H1 (cell line): ENCODE measurements at regions not wholly inside any gene's neighbourhood (a gene's known extent, or its start where the extent isn't known, plus 50 kb on each side); places are given as distances from the start of the nearest gene placed in this dataset.

Source experiments
- CTCF ChIA-PET: fragments of 300-600 bp; sonication (Branson Sonifier 250); formaldehyde crosslinking; loops from one replicate; lab custom pipeline; 2021; ENCODE audit not compliant: partially characterized antibody; lab: Charles Lee
- POLR2A ChIA-PET: fragments of 300-600 bp; sonication (Branson Sonifier 250); formaldehyde crosslinking; loops from one replicate; lab custom pipeline; 2021; ENCODE audit warnings: inconsistent platforms; ENCODE audit not compliant: partially characterized antibody; lab: Charles Lee
- DNase-seq, 2 experiments: peaks; one replicate each; pipeline versions ENCODE4 v3.0.0 to v3.0.0-alpha.2; 2010 to 2022; ENCODE audit warnings: low spot score in 2 of 2, low read depth in 1 of 2, mixed read lengths in 1 of 2
- FAIRE-seq: peaks from 2 replicates; lab custom pipeline; 2011; peaks lifted over from hg19 to GRCh38; lab: Jason Lieb, UNC
- H2AFZ ChIP-seq: 2 replicates; pipeline ENCODE4 v1.8.1; 2012; ENCODE audit warnings: low read length, inconsistent platforms
- H2AK5ac ChIP-seq: 2 replicates; pipeline ENCODE4 v1.6.1; 2013; ENCODE audit warnings: low read depth, low read length
- H2BK120ac ChIP-seq: replicated peaks from 2 replicates; pipeline ENCODE3; 2013; ENCODE audit warnings: low read depth, low read length, inconsistent platforms
- H2BK12ac ChIP-seq: 2 replicates; pipeline ENCODE4 v1.6.1; 2013; ENCODE audit warnings: low read depth, low read length
- H2BK15ac ChIP-seq: 2 replicates; pipeline ENCODE4 v1.6.1; 2013; ENCODE audit warnings: low read length
- H2BK20ac ChIP-seq: 2 replicates; pipeline ENCODE4 v1.6.1; 2013; ENCODE audit warnings: low read length
- H2BK5ac ChIP-seq: 2 replicates; pipeline ENCODE4 v1.6.1; 2013; ENCODE audit warnings: low read depth, low read length
- H3K14ac ChIP-seq: 2 replicates; pipeline ENCODE4 v1.6.1; 2013; ENCODE audit warnings: inconsistent platforms; ENCODE audit not compliant: insufficient read length
- H3K18ac ChIP-seq: 2 replicates; pipeline ENCODE4 v1.6.1; 2013; ENCODE audit warnings: low read length; ENCODE audit errors: extremely low read depth
- H3K23ac ChIP-seq: 2 replicates; pipeline ENCODE4 v1.6.1; 2013; ENCODE audit warnings: inconsistent platforms; ENCODE audit not compliant: insufficient read length
- H3K23me2 ChIP-seq: 2 replicates; pipeline ENCODE4 v1.6.1; 2013; ENCODE audit warnings: low read depth, low read length
- H3K27ac ChIP-seq: 2 replicates; pipeline ENCODE4 v1.6.1; 2011; ENCODE audit warnings: low read depth, low read length, inconsistent platforms
- H3K27me3 ChIP-seq, 4 experiments: replicated peaks in 1 of 4; 1 replicate in 1 of 4; 2 replicates in 3 of 4; pipeline versions ENCODE4 v1.6.1 to v1.8.1; 2011 to 2013; ENCODE audit warnings: low read length in 3 of 4, mild to moderate bottlenecking in 3 of 4, inconsistent platforms in 2 of 4, mixed read lengths in 2 of 4, moderate library complexity in 1 of 4; ENCODE audit not compliant: control insufficient read depth in 3 of 4, insufficient read depth in 3 of 4; ENCODE audit errors: extremely low read depth in 1 of 4
- H3K36me3 ChIP-seq, 4 experiments: 2 replicates each; pipeline versions ENCODE4 v1.6.1 to v1.8.1; 2011 to 2013; ENCODE audit warnings: mild to moderate bottlenecking in 4 of 4, low read length in 3 of 4, moderate library complexity in 2 of 4, control low read depth in 1 of 4, inconsistent platforms in 1 of 4; ENCODE audit not compliant: insufficient read depth in 4 of 4, control insufficient read depth in 2 of 4
- H3K4ac ChIP-seq: replicated peaks from 2 replicates; pipeline ENCODE3; 2013; ENCODE audit warnings: low read length, low read depth, mixed read lengths, inconsistent platforms; ENCODE audit not compliant: insufficient read length
- H3K4me1 ChIP-seq, 4 experiments: replicated peaks in 1 of 4; 1 replicate in 1 of 4; 2 replicates in 3 of 4; pipeline versions ENCODE4 v1.6.1 to v1.8.1; 2011 to 2013; ENCODE audit warnings: low read length in 3 of 4, inconsistent platforms in 2 of 4, mixed read lengths in 1 of 4; ENCODE audit not compliant: insufficient read depth in 4 of 4, control insufficient read depth in 3 of 4
- H3K4me2 ChIP-seq, 2 experiments: 2 replicates each; pipeline versions ENCODE4 v1.6.1 to v1.8.1; 2011 to 2013; ENCODE audit warnings: low read depth in 2 of 2, low read length in 2 of 2, control low read depth in 1 of 2, inconsistent platforms in 1 of 2, mild to moderate bottlenecking in 1 of 2; ENCODE audit not compliant: insufficient read depth in 1 of 2
- H3K4me3 ChIP-seq, 4 experiments: fragments of 200-600, 300-600 bp in 1 of 4; sonication (generic), shearing (Covaris generic), sonication (Bioruptor Twin) in 1 of 4; 2 replicates each; pipeline versions ENCODE4 v1.5.1 to v1.8.1; 2011 to 2016; ENCODE audit warnings: low read length in 4 of 4, low read depth in 3 of 4, control low read depth in 2 of 4, inconsistent platforms in 2 of 4, mild to moderate bottlenecking in 2 of 4, mixed read lengths in 1 of 4, moderate library complexity in 1 of 4; ENCODE audit not compliant: insufficient read depth in 2 of 4; ENCODE audit errors: extremely low read depth in 1 of 4
- H3K56ac ChIP-seq: replicated peaks from 2 replicates; pipeline ENCODE3; 2013; ENCODE audit warnings: low read depth, mild to moderate bottlenecking, mixed read lengths, low read length, inconsistent platforms; ENCODE audit not compliant: insufficient read length
- H3K79me1 ChIP-seq: 2 replicates; pipeline ENCODE4 v1.6.1; 2013; ENCODE audit warnings: low read depth, low read length, control low read depth
- H3K79me2 ChIP-seq, 2 experiments: 2 replicates each; pipeline versions ENCODE4 v1.6.1 to v1.8.1; 2012 to 2013; ENCODE audit warnings: low read length in 2 of 2, mild to moderate bottlenecking in 2 of 2, inconsistent platforms in 1 of 2; ENCODE audit not compliant: insufficient read depth in 2 of 2, control insufficient read depth in 1 of 2
- H3K9ac ChIP-seq, 4 experiments: replicated peaks in 1 of 4; 1 replicate in 1 of 4; 2 replicates in 3 of 4; pipeline versions ENCODE4 v1.6.1 to v1.8.1; 2011 to 2013; ENCODE audit warnings: low read depth in 3 of 4, low read length in 3 of 4, control low read depth in 2 of 4, mild to moderate bottlenecking in 2 of 4, moderate library complexity in 2 of 4, inconsistent platforms in 1 of 4; ENCODE audit errors: extremely low read depth in 1 of 4
- H3K9me3 ChIP-seq, 2 experiments: 2 replicates each; pipeline versions ENCODE4 v1.6.1 to v1.8.1; 2012 to 2013; ENCODE audit warnings: mild to moderate bottlenecking in 2 of 2, moderate library complexity in 2 of 2, control low read depth in 1 of 2, inconsistent platforms in 1 of 2, low read depth in 1 of 2, low read length in 1 of 2, mixed read lengths in 1 of 2; ENCODE audit not compliant: insufficient read depth in 2 of 2
- H4K20me1 ChIP-seq, 2 experiments: replicated peaks in 1 of 2; 2 replicates each; pipeline versions ENCODE3 to v1.8.1; 2011 to 2013; ENCODE audit warnings: inconsistent platforms in 2 of 2, low read length in 2 of 2, mild to moderate bottlenecking in 1 of 2; ENCODE audit not compliant: insufficient read depth in 2 of 2, control insufficient read depth in 1 of 2
- H4K5ac ChIP-seq: 2 replicates; pipeline ENCODE4 v1.6.1; 2013; ENCODE audit warnings: low read length, low read depth, mixed read lengths, inconsistent platforms; ENCODE audit not compliant: insufficient read length
- H4K8ac ChIP-seq: 2 replicates; pipeline ENCODE4 v1.8.0; 2013; ENCODE audit warnings: mild to moderate bottlenecking, moderate library complexity, low read length, inconsistent platforms; ENCODE audit not compliant: insufficient read depth; ENCODE audit errors: extremely low read depth
- H4K91ac ChIP-seq: replicated peaks from 2 replicates; pipeline ENCODE3; 2013; ENCODE audit warnings: low read length, mixed read lengths, inconsistent platforms; ENCODE audit not compliant: insufficient read length
- CBX5 ChIP-seq: fragments of 300-800, 300-1000 bp; sonication (generic); IDR thresholded peaks from 2 replicates; pipeline ENCODE4 v1.7.1; 2016; ENCODE audit warnings: antibody characterized with exemption, low read length, low read depth
- CREB1 ChIP-seq: IDR thresholded peaks from 2 replicates; pipeline ENCODE4 v1.6.1; 2012; ENCODE audit warnings: inconsistent platforms
- KDM4A ChIP-seq: IDR thresholded peaks from one replicate; pipeline ENCODE4 v1.7.1; 2012; ENCODE audit warnings: low read depth, mild to moderate bottlenecking, moderate library complexity, low read length, inconsistent platforms; ENCODE audit not compliant: severe bottlenecking
- MAX ChIP-seq: IDR thresholded peaks from 2 replicates; pipeline ENCODE4 v1.6.1; 2012; ENCODE audit warnings: inconsistent platforms
- POU5F1 ChIP-seq: IDR thresholded peaks from 2 replicates; pipeline ENCODE4 v1.6.1; 2011; ENCODE audit warnings: low read depth, mild to moderate bottlenecking, low read length, moderate library complexity
- SAP30 ChIP-seq: fragments of 300-600 bp; sonication (generic); IDR thresholded peaks from 2 replicates; pipeline ENCODE4 v1.7.1; 2012; ENCODE audit warnings: low read length, moderate library complexity, mild to moderate bottlenecking, inconsistent platforms; ENCODE audit not compliant: insufficient read depth, insufficient replicate concordance
- SUZ12 ChIP-seq: fragments of 200-600 bp; sonication (generic); IDR thresholded peaks from 2 replicates; pipeline ENCODE4 v1.6.1; 2012; ENCODE audit warnings: mild to moderate bottlenecking, inconsistent platforms, low read length, moderate library complexity, mixed read lengths
- TCF12 ChIP-seq: IDR thresholded peaks from 2 replicates; pipeline ENCODE4 v1.6.1; 2011; ENCODE audit warnings: low read depth, mild to moderate bottlenecking, low read length
- WGBS, 2 experiments: shearing (Covaris generic) in 1 of 2; methylation state at CpG; one replicate each; pipeline versions ENCODE4 v1.1.6 to v1.1.7; 2013 to 2015; ENCODE audit warnings: low lambda C conversion rate in 2 of 2, mixed read lengths in 2 of 2, inconsistent platforms in 1 of 2, low coverage in 1 of 2, missing lambda C conversion rate in 1 of 2; ENCODE audit not compliant: insufficient replicate concordance in 2 of 2, insufficient coverage in 1 of 2, insufficient read length in 1 of 2; ENCODE audit errors: extremely low coverage in 1 of 2, missing lambda C conversion rate in 1 of 2; 5-methylcytosine and 5-hydroxymethylcytosine counted together

GRCh38 chr9:118017607-118018122, 313.5 kb downstream of the TLR4 start:
- Histone ChIP-seq H2BK5ac (no peak overlapping the region), H3K23ac (no peak overlapping the region), H3K36me3 (no peaks in the 10 kb centered on the region), H3K14ac (no peak overlapping the region), H3K56ac (no peak overlapping the region), H3K9me3 (no peaks in the 10 kb centered on the region; a peak in 1 of 4 replicates), H4K8ac (no peak overlapping the region), H3K4me2 (no peak overlapping the region), H4K20me1 (no peaks in the 10 kb centered on the region), H2BK120ac (no peak overlapping the region)
- no peak for FAIRE-seq
- WGBS, 2 experiments: 80% methylated on average over 2 of the region's 2 CpGs; no CpG with 5 or more reads in 1 of the 2 experiments
- no peak for DNase-seq
- no peak for TF ChIP-seq TCF12
- TF ChIP-seq CBX5: no peak
- TF ChIP-seq SUZ12: no peak
- TF ChIP-seq MAX: no peak
- no peak for TF ChIP-seq KDM4A
- TF ChIP-seq SAP30: no peak
- no peak for TF ChIP-seq POU5F1
- TF ChIP-seq CREB1: no peak
- TF ChIP-seq, all 59 proteins: peak for 0
- Histone ChIP-seq H3K18ac (no peak overlapping the region), H3K4me1 (no peaks in the 10 kb centered on the region), H4K91ac (no peak overlapping the region), H3K79me2 (no peaks in the 10 kb centered on the region), H2AFZ (no peak overlapping the region), H3K79me1 (no peaks in the 10 kb centered on the region), H3K27ac (no peak overlapping the region), H2AK5ac (no peak overlapping the region), H2BK12ac (no peak overlapping the region), H3K4me3 (no peak overlapping the region), H3K27me3 (no peaks in the 10 kb centered on the region), H2BK20ac (no peak overlapping the region), H2BK15ac (no peak overlapping the region), H4K5ac (no peak overlapping the region), H3K23me2 (no peaks in the 10 kb centered on the region), H3K9ac (no peak overlapping the region), H3K4ac (no peak overlapping the region)
- POLR2A ChIA-PET: no interaction called here
- CTCF ChIA-PET: no interaction called here
